GM21526 (cell line): ENCODE measurements at regions not wholly inside any gene's neighbourhood (a gene's known extent, or its start where the extent isn't known, plus 50 kb on each side); places are given as distances from the start of the nearest gene placed in this dataset.
"Not testable (repeated sequence)": the region's sequence is repeated elsewhere in the genome, so short reads cannot be mapped to it uniquely, and the experiment has no call there.

Experiments used
- ATAC-seq: cut with Tn5 transposase; IDR thresholded peaks from one replicate; pipeline ENCODE4 v1.9.1; 2021; ENCODE audit warnings: moderate library complexity; ENCODE audit not compliant: unreplicated experiment, low FRiP score

GRCh38 chr3:127086591-127086990 lies 103.7 kb downstream of the PLXNA1 start:
- not testable (repeated sequence) for ATAC-seq

GRCh38 chr3:127087441-127087840 lies 104.5 kb downstream of the PLXNA1 start:
- ATAC-seq: no peak

DNA sequence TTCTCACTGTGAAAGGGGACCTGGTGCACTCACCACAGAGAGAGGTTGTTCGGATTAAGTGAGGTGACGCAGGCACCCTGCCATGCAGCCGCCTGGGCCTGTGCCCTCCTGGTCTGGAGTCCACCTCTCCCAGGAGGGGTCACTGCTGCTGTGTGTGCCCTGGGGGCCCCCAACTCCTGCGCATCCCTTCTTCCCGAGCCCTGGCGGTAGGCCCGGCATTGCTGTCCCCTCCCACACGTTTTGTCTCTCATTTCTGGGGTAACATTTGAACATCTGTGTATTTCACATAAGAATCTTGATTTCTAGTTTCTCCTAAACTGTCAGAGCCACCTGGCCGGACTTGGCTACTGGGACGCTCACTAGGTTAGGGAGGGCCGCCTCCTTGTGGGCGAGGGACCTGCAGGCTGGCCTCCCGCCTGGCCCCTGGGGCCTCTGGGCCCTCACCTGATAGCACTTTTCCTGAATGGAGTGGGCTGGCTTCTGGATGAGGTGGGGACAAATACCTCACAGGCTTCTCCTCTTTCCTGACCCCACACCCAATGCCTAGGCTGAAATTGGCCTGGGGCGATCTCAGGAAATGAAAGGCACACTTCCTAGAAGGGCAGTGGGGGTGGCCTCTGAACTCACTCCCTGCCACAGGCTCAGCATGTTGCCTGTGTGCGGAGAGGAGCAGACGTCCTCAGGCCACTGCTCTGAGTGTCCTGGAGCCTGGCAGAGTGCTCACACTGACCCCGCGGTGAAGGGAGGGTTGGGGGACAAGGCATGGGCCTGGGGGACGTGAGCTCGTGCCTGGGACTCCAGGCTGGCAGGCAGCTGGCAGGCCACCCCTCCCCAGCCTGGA lies 104.2 kb upstream of the PRR23E start:
- no peak for ATAC-seq

GRCh38 chr3:127089486-127090145 lies 103.3 kb upstream of the PRR23E start:
- ATAC-seq: no peak

DNA sequence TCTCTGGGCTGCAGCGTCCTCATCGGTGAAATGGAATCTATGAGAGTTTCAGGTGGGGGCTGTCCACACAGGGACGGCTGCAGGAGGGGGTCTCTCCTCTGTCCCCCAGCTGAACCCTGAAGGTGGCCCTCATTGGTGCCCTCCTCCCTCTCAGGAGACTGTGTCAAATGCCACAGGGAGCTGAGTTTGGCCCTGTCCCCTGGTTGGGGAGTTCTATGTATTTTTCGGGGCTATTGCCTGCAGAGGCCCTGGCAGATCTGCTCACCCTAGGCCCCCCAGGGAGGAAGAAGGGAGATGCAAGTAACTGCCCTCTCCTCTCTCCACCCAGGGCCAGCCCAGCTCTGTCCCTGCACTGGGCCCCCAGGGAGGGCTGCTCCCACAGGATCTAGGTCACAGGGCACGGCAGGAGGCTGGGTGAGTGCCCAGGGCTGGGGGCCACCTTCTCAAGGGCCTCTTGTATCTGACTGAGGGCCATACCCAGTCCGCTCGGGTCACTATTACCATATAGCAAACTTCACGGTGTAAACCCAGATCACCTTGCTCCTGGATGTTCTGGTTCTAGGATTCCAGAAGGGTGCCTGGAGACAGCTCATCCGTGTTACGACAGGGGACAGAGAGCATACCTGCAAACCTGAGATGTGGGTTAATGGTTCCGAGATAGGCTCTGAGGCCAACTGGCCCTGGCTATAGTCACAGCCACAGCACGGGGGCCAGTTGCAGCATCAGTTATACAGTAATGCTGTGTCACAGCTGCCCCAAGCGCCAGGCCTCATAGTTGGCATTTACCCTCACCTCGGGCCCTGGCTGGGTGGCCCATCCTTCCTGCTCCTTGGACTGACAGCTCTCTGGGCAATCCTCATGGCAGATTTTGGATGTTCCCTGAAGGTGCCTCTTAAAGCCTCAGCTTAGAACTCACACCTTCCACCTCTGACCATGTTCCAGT lies 102.4 kb upstream of the PRR23E start:
- no peak for ATAC-seq

- no peak for ATAC-seq
Measured at GRCh38 chr3:127091376-127091775, 101.6 kb upstream of the PRR23E start.

GRCh38 chr3:127092368-127092767 lies 100.6 kb upstream of the PRR23E start:
- no peak for ATAC-seq

GRCh38 chr3:127092776-127093175 lies 100.2 kb upstream of the PRR23E start:
- no peak for ATAC-seq

DNA sequence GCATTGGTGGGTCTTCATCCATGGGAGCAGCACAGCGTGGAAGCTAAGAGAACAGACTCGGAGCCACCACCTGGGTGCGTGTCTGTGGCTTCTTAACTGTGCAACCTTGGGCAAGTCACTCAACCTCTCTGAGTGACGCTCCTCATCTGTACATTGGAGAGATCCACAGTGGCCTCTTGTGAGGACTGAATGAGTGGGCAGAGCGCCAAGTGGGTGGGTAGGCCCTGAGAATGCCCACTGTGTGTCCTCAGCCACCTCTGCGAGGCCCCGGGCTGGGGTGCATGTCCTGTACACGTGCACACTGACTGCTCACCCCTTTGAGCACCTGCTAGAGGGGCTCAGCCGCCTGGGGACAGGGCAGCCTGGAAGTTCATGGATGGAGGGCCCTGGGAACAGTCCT lies 99.6 kb upstream of the PRR23E start:
- ATAC-seq: no peak

- ATAC-seq: no peak
Measured at GRCh38 chr3:127095774-127096173, 97.2 kb upstream of the PRR23E start.

- no peak for ATAC-seq
Measured at GRCh38 chr3:127096256-127097071, 96.5 kb upstream of the PRR23E start.

DNA sequence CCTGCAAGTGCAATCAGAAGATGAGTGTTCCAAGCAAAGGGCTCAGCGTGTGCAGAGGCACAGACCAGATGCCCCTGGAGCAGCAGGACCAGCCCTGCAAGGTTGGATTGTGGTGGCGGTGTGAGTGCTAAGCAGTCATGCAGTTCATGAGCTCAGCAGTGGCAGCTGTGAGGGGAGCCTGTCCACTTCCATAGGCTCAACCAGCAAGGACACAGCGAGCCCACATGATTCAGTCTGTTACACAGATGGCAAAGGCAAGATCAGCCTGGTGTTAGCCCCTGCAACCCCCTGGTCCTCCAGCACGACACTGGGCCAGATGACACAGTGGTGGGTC lies 95.9 kb upstream of the PRR23E start:
- no peak for ATAC-seq

GRCh38 chr3:127097481-127097880 lies 95.5 kb upstream of the PRR23E start:
- no peak for ATAC-seq

DNA sequence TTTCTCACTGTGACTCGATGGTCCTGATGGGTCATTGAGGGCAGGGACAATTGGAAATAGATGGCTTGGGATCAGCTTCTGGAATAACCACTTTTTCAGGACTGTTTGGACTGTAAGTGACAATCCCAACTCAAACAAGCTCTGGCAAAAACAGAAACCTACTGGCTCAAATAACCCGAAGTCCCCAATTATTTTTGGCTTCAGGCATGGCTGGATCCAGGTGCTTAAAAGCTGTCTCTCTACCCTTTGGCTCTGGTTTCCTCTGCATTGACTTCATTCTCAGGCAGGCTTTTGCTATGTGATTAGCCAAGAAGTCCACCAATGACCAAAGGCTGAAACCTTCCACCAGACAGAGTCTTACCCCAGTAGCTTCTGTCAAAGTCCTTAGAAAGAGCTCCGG lies 92.9 kb upstream of the PRR23E start:
- ATAC-seq: no peak

DNA sequence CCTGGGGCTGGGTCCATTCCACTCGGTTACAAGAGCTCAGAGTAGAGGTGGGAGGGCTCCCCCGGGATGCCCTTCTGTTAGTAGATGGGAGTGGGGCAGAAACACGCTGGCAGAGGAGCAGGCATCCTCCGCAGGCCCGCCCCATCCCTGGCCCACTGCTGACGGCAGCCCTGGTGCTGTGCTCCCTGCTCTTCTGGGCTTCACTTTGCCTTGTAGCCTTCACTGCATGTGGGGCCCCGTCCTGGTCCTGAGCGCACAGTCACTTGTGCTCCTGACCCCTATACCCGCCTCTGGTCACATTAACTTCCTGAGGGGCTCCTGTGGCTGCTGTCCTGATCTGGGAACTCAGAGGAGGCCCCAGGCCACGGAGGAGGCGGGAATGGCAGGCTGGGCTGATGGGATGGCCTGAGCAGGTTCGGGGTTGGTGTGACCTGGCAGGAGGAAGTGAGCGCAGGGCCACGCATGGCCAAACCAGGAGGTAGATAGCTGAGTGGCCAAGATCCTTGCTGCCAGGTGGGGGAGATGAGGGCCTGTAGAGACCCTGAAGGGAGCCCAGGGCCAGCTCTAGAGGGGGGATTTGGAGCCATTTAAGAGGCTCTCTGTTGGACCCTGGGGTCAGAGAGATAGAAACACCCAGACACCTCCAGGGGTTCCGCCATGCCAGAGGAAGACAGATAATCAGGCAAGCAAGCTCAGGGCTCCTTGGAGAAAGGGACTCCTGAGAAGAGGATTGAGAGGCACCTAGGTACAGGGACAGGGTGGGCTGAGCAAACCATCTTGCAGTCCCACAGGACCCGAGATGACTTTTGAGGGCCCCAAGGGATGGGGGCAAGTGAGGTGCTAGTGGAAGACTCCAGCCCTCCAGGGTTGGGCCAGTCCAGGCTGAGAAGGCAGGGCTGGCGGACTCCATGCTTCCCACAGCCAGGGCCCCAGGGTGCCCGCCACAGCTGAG lies 92.2 kb upstream of the PRR23E start:
- no peak for ATAC-seq

GRCh38 chr3:127101411-127102187 lies 91.3 kb upstream of the PRR23E start:
- no peak for ATAC-seq

DNA sequence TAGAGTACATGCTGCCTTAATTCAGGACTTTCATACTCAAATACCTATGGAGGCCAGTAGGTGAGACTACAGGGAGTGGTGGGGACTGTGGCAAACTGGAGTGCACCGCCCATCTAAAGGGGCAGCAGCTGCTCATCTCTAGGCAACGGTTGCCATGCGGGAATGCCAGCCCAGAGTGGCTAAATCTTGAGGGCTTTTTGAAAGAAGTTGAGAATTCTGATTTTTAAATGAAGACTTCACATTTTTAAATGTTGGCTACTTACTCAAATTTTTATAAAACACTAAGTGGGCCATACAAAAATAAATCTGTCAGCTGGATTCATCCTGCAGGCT lies 90.8 kb upstream of the PRR23E start:
- no peak for ATAC-seq

- no peak for ATAC-seq
Measured at GRCh38 chr3:127102587-127102986, 90.3 kb upstream of the PRR23E start.

DNA sequence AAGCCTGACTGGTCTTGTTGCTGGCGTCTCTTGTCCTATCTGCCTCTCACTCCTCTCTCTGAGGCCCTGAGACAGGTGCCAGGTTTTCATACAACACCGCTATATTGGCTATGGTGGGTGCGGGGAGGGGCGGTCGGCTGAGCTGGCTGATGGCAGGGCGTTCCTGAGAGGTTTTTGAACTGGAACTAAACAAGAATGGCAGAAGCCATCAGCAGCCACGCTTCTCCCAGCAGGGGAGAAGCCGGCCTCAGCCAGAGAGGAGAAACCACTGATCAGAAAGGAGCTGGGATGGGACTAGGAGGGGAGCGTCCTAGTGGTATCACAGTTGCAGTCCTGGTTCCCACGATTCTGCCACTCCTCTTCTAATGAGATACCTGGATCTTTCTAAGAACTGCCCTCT lies 89.9 kb upstream of the PRR23E start:
- ATAC-seq: no peak
